Ishikawa (cell line): ENCODE measurements at regions not wholly inside any gene's neighbourhood (a gene's known extent, or its start where the extent isn't known, plus 50 kb on each side); places are given as distances from the start of the nearest gene placed in this dataset.

ENCODE experiments used
- CEBPB ChIP-seq: IDR thresholded peaks from 2 replicates; pipeline ENCODE4 v1.6.1; 2012
- CREB1 ChIP-seq: IDR thresholded peaks from 2 replicates; pipeline ENCODE4 v1.6.1; 2012; ENCODE audit warnings: low read depth
- EGR1 ChIP-seq: IDR thresholded peaks from 2 replicates; pipeline ENCODE4 v1.6.1; 2012
- EP300 ChIP-seq: IDR thresholded peaks from 2 replicates; pipeline ENCODE4 v1.6.1; 2012; ENCODE audit warnings: borderline replicate concordance
- FOXM1 ChIP-seq: IDR thresholded peaks from 2 replicates; pipeline ENCODE4 v1.6.1; 2012; ENCODE audit warnings: low read depth, borderline replicate concordance
- MAX ChIP-seq: IDR thresholded peaks from 2 replicates; pipeline ENCODE4 v1.6.1; 2012
- NFIC ChIP-seq: IDR thresholded peaks from 2 replicates; pipeline ENCODE4 v1.6.1; 2012
- RAD21 ChIP-seq: IDR thresholded peaks from 2 replicates; pipeline ENCODE4 v1.6.1; 2012; ENCODE audit warnings: low read depth
- TAF1 ChIP-seq: IDR thresholded peaks from 2 replicates; pipeline ENCODE4 v1.6.1; 2012; ENCODE audit warnings: low read depth, mild to moderate bottlenecking
- TCF12 ChIP-seq: IDR thresholded peaks from 2 replicates; pipeline ENCODE4 v1.6.1; 2012; ENCODE audit warnings: low read depth
- TEAD4 ChIP-seq: IDR thresholded peaks from 2 replicates; pipeline ENCODE4 v1.6.1; 2012
- YY1 ChIP-seq: IDR thresholded peaks from 2 replicates; pipeline ENCODE4 v1.6.1; 2012; ENCODE audit warnings: low read depth
- ZBTB7A ChIP-seq: IDR thresholded peaks from 2 replicates; pipeline ENCODE4 v1.6.1; 2012; ENCODE audit warnings: low read depth
- TF ChIP-seq, protein P1 (sequence below): IDR thresholded peaks from 2 replicates; pipeline ENCODE4 v1.6.1; 2012
- TF ChIP-seq, protein P2 (sequence below): IDR thresholded peaks from 2 replicates; pipeline ENCODE4 v1.6.1; 2012; ENCODE audit warnings: low read depth, mild to moderate bottlenecking

GRCh38 chr9:29965834-29966233, 2392.6 kb upstream of the C9orf72 start:
- TF ChIP-seq, protein P1, sequence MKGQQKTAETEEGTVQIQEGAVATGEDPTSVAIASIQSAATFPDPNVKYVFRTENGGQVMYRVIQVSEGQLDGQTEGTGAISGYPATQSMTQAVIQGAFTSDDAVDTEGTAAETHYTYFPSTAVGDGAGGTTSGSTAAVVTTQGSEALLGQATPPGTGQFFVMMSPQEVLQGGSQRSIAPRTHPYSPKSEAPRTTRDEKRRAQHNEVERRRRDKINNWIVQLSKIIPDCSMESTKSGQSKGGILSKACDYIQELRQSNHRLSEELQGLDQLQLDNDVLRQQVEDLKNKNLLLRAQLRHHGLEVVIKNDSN: no peak

- TF ChIP-seq ZBTB7A: no peak
- no peak for TF ChIP-seq CREB1
- TF ChIP-seq FOXM1: no peak
- no peak for TF ChIP-seq EGR1
- no peak for TF ChIP-seq RAD21
- TF ChIP-seq, protein P2, sequence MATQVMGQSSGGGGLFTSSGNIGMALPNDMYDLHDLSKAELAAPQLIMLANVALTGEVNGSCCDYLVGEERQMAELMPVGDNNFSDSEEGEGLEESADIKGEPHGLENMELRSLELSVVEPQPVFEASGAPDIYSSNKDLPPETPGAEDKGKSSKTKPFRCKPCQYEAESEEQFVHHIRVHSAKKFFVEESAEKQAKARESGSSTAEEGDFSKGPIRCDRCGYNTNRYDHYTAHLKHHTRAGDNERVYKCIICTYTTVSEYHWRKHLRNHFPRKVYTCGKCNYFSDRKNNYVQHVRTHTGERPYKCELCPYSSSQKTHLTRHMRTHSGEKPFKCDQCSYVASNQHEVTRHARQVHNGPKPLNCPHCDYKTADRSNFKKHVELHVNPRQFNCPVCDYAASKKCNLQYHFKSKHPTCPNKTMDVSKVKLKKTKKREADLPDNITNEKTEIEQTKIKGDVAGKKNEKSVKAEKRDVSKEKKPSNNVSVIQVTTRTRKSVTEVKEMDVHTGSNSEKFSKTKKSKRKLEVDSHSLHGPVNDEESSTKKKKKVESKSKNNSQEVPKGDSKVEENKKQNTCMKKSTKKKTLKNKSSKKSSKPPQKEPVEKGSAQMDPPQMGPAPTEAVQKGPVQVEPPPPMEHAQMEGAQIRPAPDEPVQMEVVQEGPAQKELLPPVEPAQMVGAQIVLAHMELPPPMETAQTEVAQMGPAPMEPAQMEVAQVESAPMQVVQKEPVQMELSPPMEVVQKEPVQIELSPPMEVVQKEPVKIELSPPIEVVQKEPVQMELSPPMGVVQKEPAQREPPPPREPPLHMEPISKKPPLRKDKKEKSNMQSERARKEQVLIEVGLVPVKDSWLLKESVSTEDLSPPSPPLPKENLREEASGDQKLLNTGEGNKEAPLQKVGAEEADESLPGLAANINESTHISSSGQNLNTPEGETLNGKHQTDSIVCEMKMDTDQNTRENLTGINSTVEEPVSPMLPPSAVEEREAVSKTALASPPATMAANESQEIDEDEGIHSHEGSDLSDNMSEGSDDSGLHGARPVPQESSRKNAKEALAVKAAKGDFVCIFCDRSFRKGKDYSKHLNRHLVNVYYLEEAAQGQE: no peak
- no peak for TF ChIP-seq NFIC
- TF ChIP-seq TAF1: no peak
- TF ChIP-seq TCF12: no peak
- TF ChIP-seq, protein P1: no peak
- no peak for TF ChIP-seq YY1
- TF ChIP-seq MAX: no peak
- TF ChIP-seq EP300: no peak
- no peak for TF ChIP-seq TEAD4
Measured at GRCh38 chr9:29966247-29966646, 2393.0 kb upstream of the C9orf72 start.

- TF ChIP-seq NFIC (no peak), EGR1 (no peak), CEBPB (no peak), FOXM1 (no peak), RAD21 (no peak), ZBTB7A (no peak), MAX (no peak), TCF12 (no peak), TEAD4 (no peak), TAF1 (no peak), EP300 (no peak), YY1 (no peak), CREB1 (no peak)
- TF ChIP-seq, protein P1: no peak
- TF ChIP-seq, protein P2: no peak
Measured at GRCh38 chr9:29968831-29969230, 2395.6 kb upstream of the C9orf72 start.

- TF ChIP-seq, protein P2: no peak
- no peak for TF ChIP-seq ZBTB7A
- TF ChIP-seq YY1: no peak
- TF ChIP-seq FOXM1: no peak
- TF ChIP-seq RAD21: no peak
- TF ChIP-seq, protein P1: no peak
- no peak for TF ChIP-seq TAF1
- no peak for TF ChIP-seq EP300
- TF ChIP-seq TEAD4: no peak
- TF ChIP-seq NFIC: no peak
- TF ChIP-seq CEBPB: no peak
- no peak for TF ChIP-seq MAX
- TF ChIP-seq CREB1: no peak
- no peak for TF ChIP-seq EGR1
- TF ChIP-seq TCF12: no peak
Measured at GRCh38 chr9:29969408-29969807, 2396.1 kb upstream of the C9orf72 start.
